SH-SY5Y (cell line): ENCODE measurements at regions not wholly inside any gene's neighbourhood (a gene's known extent, or its start where the extent isn't known, plus 50 kb on each side); places are given as distances from the start of the nearest gene placed in this dataset.

Experiments
- GATA2 ChIP-seq: IDR thresholded peaks from 2 replicates; pipeline ENCODE4 v1.6.1; 2011; ENCODE audit warnings: mild to moderate bottlenecking, low read depth, low read length
- GATA3 ChIP-seq: IDR thresholded peaks from 2 replicates; pipeline ENCODE4 v1.6.1; 2011; ENCODE audit warnings: low read depth, mild to moderate bottlenecking, low read length, moderate library complexity

DNA sequence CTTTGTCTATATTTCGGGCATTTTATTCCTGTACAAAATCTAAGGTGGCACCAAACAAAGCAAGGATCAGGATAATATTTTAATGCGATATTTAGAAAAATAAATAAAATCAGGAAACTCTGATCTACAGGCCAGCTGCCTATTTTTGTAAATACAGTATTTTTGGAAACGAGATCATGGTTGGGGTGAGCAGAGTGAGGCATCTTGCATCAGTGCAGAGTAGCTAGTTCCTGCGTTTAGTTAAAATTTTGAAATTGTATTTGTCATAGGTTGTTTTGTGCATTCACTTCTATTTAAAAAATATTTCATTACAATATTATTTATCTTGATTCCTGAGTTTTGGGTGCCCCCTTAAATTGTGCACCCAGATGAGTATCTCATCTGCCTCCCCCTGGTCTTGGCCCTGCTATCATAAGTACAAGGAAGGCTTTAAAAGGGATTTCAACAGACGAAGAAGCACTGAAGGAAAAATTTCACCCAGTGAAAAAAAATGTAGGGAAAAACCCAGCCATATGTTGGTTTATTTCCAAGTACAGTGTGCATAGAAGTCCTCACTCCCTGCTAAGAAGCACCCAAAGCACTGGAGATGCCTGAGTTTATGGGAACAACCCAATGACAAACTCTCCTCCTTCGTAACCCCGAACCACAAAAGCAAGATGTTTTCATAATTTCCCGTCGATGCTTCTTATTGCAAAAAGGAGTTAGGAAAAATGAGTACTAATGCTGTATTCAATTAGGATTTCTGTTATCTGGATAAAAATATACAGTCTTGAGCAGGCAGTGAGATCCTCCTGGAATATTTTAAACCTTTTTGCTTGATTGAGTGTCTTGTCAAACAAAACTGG is 304.7 kb upstream of the CLINT1 start:
- no peak for TF ChIP-seq GATA2
- no peak for TF ChIP-seq GATA3
